DMS153 treated with DMSO at 0.1 percent for 48 hours (cell line): ENCODE measurements at regions not wholly inside any gene's neighbourhood (a gene's known extent, or its start where the extent isn't known, plus 50 kb on each side); places are given as distances from the start of the nearest gene placed in this dataset.

ENCODE experiments used
- DNase-seq: peaks from one replicate; lab custom pipeline; 2025; ENCODE audit not compliant: unreplicated experiment; lab: John Stamatoyannopoulos, UW

DNA sequence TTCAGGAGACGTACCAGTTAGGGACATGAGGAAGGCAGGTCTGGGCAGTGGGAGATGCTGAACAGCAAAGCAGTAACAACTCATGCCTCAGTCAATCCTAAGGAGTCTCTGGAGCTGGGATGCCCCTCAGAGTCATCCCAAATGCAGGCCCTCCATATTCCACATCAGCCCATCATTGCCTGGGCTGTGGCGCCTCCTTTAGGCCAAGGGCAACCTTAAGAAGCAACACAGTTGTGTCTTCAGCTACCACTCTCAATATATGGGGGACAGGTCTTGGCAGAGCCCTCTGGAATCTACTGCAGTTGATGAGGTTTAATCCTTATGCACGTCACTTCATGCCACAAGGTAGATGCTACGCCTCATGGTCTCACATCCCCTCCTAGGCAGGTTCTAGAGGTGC, 682.0 kb upstream of the RAB6C start:
- no peak for DNase-seq

DNA sequence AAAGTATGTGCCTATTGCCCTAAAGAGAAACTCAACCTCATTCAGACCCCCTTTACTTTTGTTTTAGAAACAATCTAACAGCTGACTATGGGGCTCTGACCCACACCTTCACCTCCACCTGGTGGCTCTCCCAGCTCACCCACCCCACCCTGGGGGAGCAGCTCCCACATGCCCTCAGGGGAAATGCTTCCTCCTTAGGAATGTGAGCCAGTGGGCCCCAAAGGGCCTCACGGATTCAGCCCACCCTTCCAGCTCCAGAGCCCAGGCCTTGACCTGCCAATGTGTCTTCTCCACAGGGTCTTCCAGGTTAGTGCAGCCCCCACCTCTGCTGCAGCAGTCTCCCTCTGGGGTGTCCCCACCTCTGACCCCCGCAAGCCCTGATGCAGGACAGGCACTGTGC, 680.1 kb upstream of the RAB6C start:
- no peak for DNase-seq

DNA sequence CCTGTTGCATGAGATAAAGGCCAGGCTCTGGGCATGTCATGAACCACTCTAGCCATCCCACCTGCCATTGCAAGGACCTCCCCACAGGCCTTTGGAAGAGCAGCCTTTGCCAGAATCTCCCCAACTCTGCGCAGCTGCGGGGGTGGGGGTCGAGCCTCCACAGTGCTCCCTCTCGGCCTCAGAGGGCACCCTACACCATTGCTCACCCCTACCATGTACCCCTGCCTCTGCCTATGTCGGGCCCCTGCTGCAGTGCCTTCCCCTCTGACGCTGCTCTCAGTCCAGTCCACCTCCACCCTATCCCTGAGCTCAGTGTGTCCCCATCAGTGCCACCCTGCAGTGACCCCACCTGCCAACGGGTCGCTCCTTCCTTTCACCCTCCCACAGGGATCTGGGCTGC, 679.7 kb upstream of the RAB6C start:
- no peak for DNase-seq

DNA sequence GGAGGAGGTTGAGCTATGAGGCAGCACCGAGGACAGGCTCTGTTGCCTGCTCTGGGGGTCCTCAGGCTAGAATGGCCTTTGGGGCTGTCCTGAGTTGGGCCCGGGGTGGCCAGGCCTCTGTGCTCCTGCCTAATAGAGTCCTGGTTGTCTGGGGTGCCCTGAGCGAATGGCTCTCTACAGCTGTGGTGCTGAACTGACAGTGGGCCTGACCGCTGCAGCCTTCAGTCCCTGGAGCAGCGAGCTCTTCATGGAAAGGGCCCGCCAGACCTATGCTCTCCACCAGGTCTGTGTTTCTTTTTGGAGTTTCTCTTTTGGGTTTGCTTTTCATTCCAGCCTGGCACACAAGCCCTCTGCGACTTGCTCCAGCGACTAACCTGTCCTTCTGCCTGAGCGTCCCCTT, 679.0 kb upstream of the RAB6C start:
- DNase-seq, result no peak

DNA sequence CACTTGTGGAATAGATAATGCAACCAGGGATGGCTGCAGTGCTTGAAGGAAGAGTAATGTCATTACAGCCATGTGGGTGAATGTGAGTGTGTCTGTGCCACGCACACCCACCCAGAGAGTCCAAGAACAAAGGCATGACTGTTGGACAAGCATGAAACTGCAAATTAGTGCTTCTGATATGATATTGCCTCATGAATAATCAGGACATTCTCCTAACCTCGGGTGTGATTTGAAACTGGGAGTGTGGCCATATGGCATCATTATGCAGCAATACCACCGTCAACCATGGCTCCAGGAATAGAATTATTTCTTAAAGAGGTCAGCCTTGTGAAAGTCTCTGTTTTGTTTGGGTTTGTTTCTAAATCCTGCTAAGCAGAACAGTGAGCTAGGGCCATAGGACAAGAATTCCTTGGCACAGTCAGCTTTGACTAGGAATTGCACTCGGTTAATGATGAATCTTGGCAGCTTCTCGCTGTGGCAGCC, 678.0 kb upstream of the RAB6C start:
- no peak for DNase-seq

DNA sequence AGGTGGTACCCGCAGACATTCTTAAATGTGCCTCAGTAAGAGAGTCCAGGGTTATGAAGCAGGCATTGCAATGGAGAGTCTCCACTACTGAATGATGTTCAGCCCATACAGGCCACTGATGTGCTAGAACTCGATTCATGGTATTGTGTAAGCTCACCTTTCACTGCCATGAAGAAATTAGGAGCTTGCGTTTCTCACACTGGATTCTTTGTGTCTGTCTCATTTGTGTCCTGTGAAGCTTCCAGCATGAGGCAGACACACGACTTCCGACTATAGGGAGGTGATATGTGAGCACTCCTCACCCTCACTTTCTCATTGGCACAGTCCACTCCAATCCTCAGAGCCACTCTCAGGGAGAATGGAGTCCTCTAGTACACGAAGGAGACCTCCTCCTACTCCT, 677.4 kb upstream of the RAB6C start:
- DNase-seq, result no peak

DNA sequence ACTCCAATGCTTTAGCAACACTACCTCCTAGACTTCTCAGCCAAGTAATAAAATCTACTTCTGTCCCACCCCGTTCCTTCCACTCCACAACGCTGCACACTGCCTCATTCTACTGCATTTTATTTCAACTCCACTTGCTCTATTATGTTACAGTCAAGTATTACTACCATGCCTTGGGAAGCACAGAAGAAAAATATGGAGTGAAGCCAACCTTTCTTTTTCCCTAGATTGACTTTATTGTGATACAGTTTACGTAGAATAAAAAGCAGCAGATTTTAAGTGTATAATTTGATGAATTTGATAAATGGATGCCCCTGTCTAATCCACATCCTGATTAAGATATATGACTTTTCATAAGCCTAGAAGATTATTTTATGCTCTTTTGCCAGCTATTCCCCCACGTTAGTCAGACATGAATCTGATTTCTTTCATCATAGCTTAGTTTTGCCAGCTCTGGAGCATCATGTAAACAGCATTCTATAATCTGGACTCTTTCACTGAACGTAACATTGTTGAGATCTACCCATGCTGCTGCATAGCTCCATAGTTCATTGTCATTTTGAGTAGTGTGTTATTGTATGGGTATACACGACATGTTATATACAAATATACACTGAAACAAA, 676.8 kb upstream of the RAB6C start:
- no peak for DNase-seq

DNA sequence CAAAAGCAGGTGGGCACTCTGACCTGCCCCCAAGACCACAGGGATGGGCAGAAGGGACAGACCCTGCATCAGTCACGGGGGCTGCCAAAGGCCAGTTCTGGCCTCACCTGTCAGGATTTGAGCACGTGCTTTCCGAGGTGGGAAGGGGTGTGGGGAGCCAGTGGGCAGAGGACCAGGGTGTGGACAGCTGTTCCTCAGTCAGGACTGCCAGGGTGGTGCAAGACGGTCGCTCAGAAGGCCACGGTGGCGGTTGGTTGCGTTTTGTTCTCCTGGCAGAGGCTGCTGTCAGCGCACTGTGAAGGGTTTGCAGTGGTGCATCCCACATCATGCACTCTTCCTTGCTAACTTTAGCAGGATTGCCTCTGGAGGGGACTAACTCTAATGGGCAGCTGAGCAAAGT, 665.3 kb upstream of the RAB6C start:
- no peak for DNase-seq

DNA sequence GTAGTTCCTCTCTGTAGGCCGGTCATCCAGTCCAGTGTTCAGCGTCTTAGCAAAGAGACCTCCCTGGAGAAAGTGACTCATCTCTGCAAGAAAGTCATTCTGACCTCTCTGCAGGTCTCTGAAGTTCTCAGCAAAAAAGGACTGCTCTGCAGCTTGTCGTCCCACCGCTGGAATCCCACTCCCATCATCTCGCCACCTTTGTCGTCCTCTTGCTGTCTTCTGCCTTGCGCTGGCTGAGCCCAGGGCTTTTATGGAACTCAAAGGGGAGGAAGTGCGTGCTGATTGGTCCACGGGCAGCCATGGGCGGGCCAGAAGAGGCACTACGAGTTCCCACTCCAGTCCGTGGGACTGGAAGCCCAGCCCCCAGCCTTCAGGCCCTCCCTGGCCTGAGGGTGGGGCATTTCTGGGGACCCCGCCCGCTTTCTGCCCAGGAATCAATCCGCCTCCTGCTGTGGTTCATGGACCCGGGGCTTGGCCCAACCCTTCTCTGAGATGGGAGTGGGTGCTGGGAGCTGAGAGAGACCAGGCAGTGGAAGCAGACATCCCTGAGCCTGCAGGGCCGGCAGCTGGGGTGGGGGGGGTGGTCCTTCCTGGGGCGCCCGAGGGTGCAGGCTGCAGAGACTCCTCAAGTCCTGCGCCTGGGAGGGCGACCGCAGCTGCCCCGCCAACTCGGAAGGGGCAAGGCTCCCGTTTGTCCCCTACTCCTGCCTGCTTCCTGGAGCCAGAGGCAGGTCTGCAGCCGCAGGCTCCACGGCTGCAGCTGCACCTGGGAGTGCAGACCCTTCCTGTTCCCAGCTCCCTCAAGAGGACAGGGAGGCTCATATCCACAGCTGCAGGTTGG, 660.7 kb upstream of the RAB6C start:
- DNase-seq, result peak; percentile 65

DNA sequence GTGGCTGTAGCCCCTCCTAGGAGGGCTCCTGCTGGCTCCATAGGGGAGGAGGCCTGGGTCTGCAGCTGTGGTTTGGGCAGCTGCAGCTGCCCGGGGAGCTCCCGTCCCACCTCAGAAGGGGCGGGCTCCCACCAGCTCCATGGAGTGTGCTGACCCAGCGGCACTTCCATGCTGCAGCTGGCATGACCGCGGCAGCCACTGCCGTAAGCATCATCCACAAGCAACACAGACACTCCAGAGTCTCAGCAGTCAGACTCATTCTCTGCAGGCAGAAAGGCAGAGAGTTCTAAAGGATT, 660.1 kb upstream of the RAB6C start:
- no peak for DNase-seq

DNA sequence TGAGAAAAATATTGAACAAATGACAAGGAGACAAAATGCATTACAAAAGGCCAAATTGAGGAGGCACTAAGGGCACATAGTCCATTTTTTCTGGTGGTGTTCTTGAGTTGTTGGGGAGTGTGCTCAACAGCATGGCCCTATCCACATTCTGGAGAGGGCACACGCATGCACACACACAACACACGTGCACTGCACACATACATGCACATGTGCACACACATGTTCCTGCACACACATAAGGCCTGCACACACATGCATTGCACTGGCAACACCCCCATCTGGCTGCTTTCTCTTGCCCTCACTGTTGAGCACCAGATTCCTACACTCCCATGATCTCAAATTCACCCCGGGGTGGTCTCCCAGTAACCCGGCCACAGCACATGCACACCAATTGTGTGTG, 659.2 kb upstream of the RAB6C start:
- no peak for DNase-seq

DNA sequence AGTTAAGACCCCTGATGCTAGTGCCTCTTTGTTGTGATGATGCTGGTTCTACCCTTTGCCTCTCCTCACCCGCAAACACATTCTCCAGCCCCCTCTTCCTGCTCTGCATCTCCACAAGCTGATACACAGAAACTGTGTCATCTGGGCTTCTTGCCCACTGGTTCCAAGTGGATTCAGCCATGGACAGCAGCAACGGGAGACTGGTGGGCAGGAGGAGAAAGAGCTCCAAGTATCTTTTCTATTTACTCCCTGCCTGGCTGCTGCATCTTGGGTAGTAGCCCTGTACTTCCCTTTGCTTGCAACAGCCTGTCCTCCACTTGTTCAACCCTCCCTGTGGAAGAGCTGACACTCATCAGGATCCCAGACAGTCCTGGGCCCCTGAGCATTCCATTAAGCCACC, 655.1 kb upstream of the RAB6C start:
- DNase-seq, result no peak

DNA sequence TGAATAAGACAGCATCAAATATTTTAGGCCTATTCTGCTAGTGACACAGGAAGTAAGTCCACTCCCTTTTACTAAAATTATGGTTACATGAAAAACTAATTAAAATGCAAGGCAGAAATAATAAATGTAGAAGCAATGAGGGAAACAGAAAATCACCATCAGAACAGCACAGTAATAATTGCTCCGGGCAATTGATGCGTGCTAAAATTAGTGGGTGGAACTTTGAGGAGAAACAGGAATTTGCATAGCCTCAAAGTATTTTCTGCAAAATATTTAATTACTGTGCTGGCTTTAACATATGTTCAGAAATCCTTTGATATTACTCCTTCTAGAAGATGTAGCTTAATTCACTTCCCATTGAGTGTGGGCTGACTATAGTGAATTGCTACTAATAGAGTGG, 654.3 kb upstream of the RAB6C start:
- DNase-seq, result no peak

DNA sequence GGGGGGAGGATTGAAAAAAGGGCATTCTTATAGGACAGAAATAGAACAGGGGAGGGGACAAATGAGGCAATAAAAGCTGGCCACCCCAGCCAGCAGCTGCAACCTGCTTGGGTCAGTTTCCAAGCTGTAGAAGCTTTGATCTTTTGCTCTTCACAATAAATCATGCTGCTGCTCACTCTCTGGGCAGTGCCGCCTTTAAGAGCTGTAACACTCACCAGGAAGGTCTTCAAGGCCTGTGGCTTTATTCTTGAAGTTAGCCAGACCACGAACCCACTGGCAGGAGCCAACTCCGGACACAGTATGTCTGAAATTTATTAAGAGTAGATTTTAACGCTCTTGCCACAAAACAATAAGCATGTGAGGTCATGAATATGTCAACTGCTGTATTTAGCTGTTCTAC, 649.9 kb upstream of the RAB6C start:
- DNase-seq, result no peak

DNA sequence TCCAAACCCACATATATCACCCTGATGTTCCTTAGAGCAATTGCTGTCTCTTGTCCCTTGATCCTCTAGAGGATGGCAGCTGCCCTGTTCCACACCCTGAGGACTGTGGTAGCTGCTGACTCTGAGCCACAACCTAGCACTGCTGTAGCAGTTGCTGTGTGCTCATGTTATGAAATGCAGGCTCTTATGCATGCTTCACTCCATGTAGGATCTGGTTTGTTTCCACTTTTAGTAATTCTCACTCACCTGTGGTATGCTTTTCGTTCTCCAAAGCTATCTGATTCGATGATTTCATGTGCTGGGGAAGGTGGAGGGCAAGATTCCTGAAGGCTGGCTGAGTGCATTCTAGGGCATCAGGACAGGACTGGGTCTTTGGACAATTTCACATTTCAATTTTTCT, 649.0 kb upstream of the RAB6C start:
- no peak for DNase-seq

DNA sequence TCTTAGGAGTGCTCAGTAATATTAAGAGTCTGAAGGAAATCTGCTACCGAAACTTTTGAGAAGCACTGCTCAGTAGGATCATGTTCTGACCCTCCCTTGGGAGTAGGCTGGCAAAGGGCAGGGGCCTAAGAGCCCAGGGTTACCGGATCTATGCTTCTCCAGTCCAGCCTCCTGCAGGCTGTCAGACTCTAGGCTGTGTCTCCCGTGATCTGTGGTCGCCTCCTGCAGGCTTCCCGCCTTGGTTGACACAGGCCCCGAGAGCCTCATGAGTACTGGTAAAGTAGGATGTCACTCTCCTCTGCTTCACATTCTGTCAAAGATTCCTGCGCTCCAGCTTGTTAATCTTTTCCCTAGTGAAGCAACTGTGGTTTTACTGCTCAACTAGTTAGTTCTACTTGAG, 647.8 kb upstream of the RAB6C start:
- no peak for DNase-seq

DNA sequence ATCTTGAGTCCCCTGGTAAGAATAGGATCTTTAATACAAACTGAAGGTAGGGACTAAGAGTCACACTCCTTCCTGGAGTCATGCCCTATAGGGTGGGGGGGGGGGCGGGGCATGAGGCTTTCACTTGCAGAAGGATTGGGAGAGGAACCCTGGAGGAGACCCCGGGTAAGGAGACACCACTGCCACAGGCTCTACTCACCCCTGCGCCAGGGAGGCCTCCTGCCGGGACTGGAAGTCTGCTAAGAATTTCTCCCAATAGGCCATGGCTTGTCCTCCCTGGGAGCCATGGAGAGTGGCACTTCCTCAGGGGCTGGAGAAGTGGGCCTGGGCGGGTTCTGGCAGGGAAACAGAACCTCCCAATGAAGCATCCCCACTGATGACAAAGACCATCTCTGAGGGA, 645.3 kb upstream of the RAB6C start:
- DNase-seq, result no peak

DNA sequence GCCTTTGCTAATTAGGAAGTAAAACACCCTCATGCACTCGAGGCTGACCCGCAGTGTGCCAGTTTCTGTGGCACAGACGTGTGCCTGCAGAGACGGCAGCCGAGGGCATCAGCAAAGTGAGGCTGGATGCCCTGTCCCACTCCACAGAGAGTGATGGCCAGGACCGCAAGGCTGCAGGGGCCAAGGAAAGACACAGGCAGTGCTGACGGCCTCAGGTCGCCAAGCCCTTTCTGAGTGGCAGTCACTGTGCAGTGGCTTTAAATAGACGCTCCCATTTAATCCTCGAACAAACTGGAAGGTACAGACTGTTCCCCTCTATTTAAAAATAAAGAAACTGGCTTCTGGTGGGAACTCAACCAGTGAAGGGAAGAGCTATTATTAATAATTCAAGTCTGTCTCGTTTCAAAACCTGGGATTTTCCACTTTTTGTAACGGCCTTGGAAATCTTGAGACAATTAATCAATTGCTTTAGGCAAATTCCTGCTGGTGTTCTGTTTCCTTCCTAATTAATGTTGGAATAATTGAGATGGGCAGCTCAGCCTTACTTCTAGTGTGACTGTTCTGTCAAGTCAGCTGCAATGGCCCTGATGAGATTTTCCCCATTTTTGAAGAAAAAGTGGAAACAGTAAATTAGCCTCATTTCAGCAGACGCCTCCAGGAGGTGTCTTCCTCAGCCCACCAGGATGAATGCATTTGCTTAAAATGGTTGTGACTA, 644.6 kb upstream of the RAB6C start:
- no peak for DNase-seq

DNA sequence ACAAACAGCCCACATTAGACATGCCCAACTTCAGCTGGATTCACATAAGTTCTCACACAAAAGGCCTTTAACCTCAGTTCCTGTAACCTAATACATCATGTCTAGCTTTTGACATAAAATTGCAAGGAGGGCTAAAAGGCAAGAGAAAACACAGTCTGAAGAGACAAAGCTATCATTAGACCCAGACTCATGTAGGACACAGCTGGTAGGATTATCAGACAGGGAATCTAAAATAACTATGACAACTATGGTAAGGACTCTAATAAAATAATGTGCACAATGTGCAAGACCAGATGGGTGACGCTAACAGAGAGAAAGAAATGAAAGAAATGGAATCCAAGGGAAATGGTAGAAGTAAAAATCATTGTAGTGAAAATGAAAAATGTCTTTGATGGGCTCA, 643.2 kb upstream of the RAB6C start:
- DNase-seq, result no peak

DNA sequence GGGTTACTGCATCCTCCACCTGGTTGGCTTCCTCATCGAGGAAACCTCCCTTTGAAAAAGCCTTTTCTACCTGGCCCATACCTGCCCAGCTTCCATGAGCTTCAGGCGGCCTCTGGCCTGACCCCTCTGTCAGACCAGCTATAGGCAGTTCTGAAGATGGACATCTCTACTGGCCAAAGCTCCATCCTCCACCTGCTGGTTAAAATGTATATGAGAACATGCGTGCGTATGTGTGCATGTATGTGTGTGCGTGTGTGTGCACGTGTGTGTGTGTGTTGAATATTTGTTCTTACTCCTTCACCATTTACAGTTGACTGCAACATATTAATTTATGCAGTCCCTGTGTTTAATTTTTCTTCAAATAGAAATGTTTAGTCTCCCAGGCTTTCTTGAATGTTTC, 642.4 kb upstream of the RAB6C start:
- DNase-seq, result no peak

DNA sequence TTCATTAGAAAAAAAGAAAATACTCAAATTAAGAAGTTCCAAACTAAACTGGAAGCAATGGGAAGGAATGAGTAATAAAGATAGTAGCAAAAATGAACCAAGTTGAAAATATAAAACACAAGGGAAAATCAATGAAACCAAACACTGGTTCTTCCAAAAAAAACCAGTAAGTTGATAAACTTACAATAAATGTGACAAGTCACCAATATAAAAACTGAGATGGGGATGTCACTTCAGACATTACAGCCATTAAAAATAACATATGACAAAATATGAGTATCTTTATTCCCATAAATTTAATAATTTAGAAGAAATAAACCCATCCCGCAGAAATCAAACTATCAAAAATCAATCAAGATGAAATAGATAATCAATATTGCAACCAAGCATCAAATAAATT, 633.9 kb upstream of the RAB6C start:
- no peak for DNase-seq

DNA sequence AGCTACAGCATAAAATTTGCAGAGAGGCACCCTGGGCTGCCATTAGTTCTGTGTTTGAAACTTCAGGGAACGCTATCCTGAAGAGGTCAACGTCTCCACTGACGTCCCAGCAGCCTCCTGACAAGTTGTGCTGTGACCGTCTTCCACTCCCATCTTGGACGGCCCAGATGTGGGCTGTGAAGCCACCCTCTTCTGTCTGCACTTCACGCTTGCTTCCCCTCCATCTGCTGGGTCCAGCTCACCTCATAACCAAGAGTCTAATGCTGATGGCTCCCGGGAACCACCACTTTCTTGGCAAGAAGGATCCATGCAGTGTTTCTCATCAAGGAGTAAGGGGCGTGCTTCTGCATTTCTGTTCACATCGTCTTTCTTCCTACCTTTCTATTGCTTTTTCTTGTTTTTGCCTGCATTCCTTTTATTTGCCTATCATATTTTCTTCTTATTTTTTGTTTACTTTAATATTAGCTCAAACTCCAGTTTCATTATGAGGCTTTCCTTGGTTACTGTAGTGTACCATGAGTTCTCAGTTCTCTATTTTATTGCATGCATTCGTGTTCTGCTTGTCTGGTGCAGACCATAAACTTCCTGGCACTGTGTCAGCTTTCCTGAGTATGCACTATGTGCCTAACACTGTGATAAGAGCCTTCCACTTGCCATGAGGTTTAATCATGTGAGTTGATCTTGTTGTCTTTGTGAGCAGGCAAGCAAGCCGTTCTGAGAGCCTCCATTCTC, 631.8 kb upstream of the RAB6C start:
- no peak for DNase-seq
